ENCODE measurements at regions not wholly inside any gene's neighbourhood (a gene's known extent, or its start where the extent isn't known, plus 50 kb on each side); places are given as distances from the start of the nearest gene placed in this dataset.
"Not testable (repeated sequence)": the region's sequence is repeated elsewhere in the genome, so short reads cannot be mapped to it uniquely, and the experiment has no call there.

DNA sequence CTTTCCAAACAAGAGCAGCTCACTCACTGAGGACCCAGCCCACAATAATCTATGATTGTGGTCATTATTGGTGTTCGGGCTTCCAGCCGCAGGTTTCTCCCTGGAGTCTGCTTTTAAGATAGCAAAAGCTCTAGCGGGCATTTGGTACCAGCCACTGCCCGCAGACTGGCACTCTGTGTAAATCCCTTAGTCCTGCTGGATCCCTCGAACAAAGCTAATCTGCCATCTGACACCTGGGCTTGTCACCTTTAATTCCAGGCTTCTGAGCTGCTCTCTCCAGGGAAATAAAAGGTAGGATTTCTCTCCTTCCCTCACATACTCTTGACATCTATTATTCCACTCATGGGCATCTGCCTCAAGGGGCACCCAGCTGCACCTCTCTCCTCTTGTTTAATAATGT lies 158.7 kb downstream of the PDCD6IP start:
- DNase-seq, result no peak

DNA sequence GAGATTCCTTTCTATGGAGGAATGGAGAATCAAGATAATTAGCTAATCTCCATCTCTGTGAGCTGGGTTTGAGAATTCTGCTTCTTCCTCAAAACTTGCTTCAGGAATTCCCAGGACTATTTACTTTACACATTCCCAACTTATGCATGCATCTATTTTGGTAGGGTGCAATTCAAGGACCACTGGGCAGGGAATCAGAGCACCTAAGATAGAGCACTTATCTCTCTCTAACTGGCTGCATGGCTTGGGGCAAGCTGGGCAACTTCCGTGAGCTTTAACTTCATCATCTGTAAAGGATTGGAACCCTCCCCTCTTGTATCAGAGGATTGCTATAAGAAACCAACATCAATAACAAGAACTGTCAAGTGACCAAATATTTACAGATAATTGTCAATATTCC lies 160.2 kb downstream of the PDCD6IP start:
- no peak for DNase-seq

- no peak for DNase-seq
These were observed 164.0 kb downstream of the PDCD6IP start for GRCh38 chr3:33962396-33962795.

- DNase-seq, result not testable (repeated sequence)
These were observed 171.8 kb downstream of the PDCD6IP start for GRCh38 chr3:33970180-33970579.

DNA sequence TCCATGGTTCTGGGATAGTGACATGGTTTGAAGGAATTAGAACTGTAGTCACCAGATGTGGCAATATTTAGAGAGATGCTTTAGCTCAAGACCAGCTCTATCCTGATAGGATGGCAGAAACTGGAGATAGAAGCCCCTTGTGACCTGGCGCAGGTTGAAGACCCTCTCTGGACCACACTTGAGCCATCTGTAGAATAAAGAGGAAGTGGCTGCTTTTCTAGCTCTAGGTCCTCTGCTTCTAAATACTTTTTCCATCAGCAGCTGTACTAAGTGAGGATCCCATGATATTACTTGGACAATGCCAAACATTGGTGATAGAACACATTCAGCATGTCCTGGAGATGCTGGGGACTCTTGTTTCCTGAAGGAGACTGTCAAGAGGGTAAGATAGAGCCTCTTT lies 172.6 kb downstream of the PDCD6IP start:
- DNase-seq, result no peak

- DNase-seq, result no peak
These were observed 177.0 kb downstream of the PDCD6IP start for GRCh38 chr3:33975463-33975862.

DNA sequence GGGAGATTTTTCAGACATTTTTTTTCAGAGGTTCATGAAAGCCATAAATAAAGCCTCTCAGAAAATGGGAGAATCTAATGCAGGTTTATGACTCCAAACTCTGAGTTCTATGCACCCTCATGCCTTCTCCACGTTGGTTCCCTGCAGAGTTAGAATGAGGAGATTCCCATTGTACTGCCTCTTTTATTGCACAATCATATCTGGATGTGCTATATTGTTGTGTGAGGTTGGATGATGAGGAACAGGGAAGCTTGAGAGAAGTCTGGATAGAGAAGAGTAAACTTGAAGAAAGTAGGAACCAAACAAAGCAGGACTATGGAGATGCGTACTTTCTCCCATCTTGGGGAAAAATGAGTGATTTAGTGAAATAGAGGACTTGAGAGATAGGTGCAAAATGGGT lies 178.8 kb downstream of the PDCD6IP start:
- no peak for DNase-seq

- DNase-seq, result no peak
These were observed 181.8 kb downstream of the PDCD6IP start for GRCh38 chr3:33980252-33980651.

- DNase-seq, result no peak
These were observed 183.9 kb downstream of the PDCD6IP start for GRCh38 chr3:33982269-33982798.

DNA sequence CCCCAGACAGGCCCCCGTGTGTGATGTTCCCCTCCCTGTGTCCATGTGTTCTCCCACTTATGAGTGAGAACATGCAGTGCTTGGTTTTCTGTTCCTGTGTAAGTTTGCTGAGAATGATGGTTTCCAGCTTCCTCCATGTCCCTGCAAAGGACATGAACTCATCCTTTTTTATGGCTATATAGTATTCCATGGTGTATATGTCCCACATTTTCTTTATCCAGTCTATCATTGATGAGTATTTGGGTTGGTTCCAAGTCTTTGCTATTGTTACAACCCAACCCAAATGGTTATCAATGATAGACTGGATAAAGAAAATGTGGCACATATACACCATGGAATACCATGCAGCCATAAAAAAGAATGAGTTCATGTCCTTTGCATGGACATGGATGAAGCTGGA lies 184.5 kb downstream of the PDCD6IP start:
- DNase-seq, result not testable (repeated sequence)

DNA sequence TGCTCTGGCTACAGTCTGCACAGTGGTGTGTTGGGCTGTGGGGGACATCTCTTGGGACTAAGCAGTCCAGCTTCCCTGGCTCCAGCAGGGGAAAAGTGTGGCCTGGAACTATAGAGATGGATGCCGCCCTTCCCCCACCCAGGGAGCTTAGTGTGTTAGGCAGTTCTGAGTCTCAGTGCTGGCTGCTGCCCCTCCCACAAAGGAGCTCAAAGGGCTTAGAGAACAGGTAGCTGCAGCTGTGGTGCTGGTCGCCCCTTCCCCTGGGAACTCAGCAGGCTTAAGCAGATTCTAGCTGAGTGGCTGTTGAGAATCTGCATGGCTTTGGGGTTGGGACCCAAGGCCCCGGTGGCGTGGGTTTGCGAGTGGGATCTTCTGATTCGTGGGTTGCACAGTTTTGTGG lies 190.8 kb downstream of the PDCD6IP start:
- DNase-seq, result no peak

DNA sequence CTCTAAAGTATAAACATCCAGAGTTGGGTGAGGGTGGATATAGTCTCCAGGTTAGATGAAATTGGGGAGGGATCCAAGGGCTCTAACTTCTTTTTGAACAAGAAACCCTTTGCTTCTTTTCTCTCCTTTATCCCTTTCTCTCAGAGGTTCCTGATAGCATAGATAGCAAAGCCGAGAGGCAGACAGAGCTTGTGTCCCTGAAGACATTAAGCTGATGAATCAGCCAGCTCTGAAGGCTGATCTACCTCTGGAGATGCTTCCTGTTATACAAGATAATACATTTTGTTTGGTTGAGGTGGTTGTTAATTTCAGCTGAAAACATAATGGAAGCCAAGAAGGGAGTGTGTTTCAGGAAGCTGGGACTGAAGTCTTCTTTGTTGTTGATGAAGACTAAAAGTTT lies 193.2 kb downstream of the PDCD6IP start:
- no peak for DNase-seq

DNA sequence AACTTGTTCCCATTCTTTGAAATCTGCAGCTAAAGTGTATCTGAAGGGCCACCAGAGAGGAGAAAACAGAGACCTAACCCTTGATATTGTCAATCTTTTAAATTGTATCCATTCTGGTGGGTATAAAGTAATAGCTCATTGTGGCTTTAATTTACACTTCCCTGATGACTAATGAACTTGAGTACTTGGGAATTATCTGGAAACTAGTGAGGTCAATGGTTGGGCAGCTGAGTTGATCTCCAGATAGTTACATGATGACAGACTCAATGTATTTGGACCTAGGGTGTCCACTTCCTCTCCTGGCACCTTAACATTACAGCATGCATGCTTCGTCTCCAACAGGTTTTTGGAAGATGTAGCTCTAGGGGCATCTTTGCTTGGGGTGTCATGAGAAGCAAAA lies 195.2 kb downstream of the PDCD6IP start:
- DNase-seq, result no peak

DNA sequence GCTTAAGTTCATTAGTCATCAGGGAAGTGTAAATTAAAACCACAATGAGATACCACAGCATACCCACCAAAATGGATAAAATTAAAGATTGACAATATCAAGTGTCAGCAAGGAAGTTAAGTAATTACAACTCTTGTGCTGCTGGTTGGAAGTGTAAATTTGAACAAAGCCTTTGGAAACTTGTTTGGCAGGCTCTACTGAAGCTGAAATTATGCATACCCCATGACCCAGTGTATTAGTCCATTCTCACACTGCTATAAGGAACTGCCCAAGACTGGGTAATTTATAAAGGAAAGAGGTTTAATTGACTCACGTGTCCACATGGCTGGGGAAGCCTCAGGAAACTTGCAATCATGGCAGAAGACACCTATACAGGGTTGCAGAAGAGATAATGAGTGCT lies 196.1 kb downstream of the PDCD6IP start:
- no peak for DNase-seq

- DNase-seq, result no peak
These were observed 201.9 kb downstream of the PDCD6IP start for GRCh38 chr3:34000301-34000700.

DNA sequence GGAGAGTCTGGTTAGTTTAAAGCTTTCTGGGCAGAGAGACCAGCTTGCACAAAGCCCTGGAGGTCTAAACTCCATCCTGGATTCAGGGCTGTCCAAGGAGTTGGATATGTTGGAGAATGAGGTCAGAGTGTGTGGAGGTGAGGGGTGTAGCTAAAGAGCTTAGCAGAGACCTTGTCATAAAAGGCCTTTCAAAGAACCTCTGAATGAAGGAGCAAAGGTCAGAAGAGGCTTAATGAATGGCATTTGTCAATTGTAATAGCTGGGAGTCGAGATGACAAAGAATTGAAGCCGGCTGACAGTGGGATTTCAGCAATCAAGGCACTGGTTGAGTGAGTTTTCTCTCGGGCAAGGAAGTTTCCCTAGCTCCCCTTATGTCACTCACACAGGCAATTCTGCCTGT lies 202.6 kb downstream of the PDCD6IP start:
- no peak for DNase-seq

GRCh38 chr3:34001990-34002389 lies 203.6 kb downstream of the PDCD6IP start:
- DNase-seq, result no peak

GRCh38 chr3:34002569-34003100 lies 204.2 kb downstream of the PDCD6IP start:
- no peak for DNase-seq

GRCh38 chr3:34005886-34006285 lies 207.5 kb downstream of the PDCD6IP start:
- no peak for DNase-seq

GRCh38 chr3:34008191-34008590 lies 209.8 kb downstream of the PDCD6IP start:
- no peak for DNase-seq

GRCh38 chr3:34008836-34009809 lies 210.7 kb downstream of the PDCD6IP start:
- no peak for DNase-seq

- DNase-seq, result no peak
These were observed 213.0 kb downstream of the PDCD6IP start for GRCh38 chr3:34011171-34012101.

DNA sequence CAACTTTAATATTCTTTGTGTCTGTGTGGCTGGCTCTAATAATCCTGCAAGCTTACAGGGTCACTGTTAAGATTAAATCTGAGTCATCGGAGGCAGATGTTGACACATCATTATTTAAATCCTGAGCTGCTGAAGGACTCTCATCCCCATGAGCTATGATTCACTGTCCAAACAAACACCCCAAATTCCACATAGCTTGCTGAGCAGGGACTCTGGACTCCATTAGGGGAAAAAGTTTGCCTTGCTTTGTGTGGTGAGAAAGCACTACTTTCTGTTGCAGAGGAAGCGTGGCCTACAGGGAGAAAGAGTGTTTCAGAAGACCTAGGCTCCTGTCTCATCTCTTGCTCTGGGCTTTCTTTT lies 213.7 kb downstream of the PDCD6IP start:
- no peak for DNase-seq
